ENCODE measurements at regions not wholly inside any gene's neighbourhood (a gene's known extent, or its start where the extent isn't known, plus 50 kb on each side); places are given as distances from the start of the nearest gene placed in this dataset.

DNA sequence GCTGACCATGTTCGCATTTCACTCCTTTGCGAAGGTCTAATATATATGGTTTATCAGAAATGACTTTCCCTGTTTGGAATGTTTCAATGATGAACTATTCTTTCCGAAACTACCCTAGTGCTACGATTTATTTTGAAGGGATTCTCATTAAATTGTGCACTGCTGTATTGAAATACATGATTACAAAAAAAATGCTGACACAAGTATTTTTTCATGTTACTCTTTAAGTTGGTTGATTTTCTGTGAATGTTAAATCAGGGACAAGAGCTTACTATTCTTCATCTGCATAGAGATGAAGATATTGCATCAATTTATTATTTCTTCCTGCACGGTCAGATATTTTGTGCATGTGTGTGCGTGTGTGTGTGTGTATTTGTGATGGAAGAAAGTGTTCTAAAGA is 731.5 kb upstream of the AGA start:
- TF ChIP-seq, protein P1, sequence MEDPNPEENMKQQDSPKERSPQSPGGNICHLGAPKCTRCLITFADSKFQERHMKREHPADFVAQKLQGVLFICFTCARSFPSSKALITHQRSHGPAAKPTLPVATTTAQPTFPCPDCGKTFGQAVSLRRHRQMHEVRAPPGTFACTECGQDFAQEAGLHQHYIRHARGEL (CRISPR knock-in tag; IDR thresholded peaks at IDR 0.05), result no peak
- no peak for TF ChIP-seq FOXK1 (CRISPR knock-in tag; IDR thresholded peaks at IDR 0.05; ENCODE audit: borderline replicate concordance, low read depth)
- no peak for TF ChIP-seq FOSL2 (CRISPR knock-in tag; IDR thresholded peaks at IDR 0.05)
- TF ChIP-seq RFX5 (IDR thresholded peaks at IDR 0.05; ENCODE audit: low read depth, low read length), result no peak
- no peak for TF ChIP-seq GABPA (IDR thresholded peaks at IDR 0.05; ENCODE audit: low read depth, low read length)
- TF ChIP-seq GABPA (CRISPR knock-in tag; IDR thresholded peaks at IDR 0.05; ENCODE audit: low read depth), result no peak

Measured in HepG2 (cell line).